CD4-positive, alpha-beta T cell (primary cell): ENCODE measurements at regions not wholly inside any gene's neighbourhood (a gene's known extent, or its start where the extent isn't known, plus 50 kb on each side); places are given as distances from the start of the nearest gene placed in this dataset.

Experiments used
- ATAC-seq: fragments of 200-7000 bp; cut with Tn5 transposase; one replicate; pipeline ENCODE4 v1.10.0; 2022; ENCODE audit warnings: mild to moderate bottlenecking; ENCODE audit not compliant: poor library complexity
- CTCF ChIA-PET: fragments of 350-600 bp; sonication (Branson Sonifier 250); formaldehyde crosslinking; loops from one replicate; lab custom pipeline; 2021; ENCODE audit warnings: antibody characterized with exemption, inconsistent platforms; lab: Charles Lee
- POLR2A ChIA-PET: fragments of 350-600 bp; sonication (Branson Sonifier 250); formaldehyde crosslinking; loops from one replicate; lab custom pipeline; 2021; ENCODE audit warnings: antibody characterized with exemption, inconsistent platforms; lab: Charles Lee
- DNase-seq, 14 experiments: peaks; one replicate each; pipeline ENCODE4 v3.0.0-alpha.2; 2013 to 2020; ENCODE audit warnings: mixed read lengths in 2 of 14
- H3K27ac ChIP-seq, 2 donors: one replicate each; pipeline versions ENCODE4 v1.5.1 to v1.7.0; 2013; ENCODE audit warnings: low read length in 2 of 2, low read depth in 1 of 2, mild to moderate bottlenecking in 1 of 2
- H3K27me3 ChIP-seq, 2 experiments: 1 replicate in 1 of 2; 2 replicates in 1 of 2; pipeline versions ENCODE4 v1.6.1 to v1.7.0; 2013; ENCODE audit warnings: low read length in 2 of 2, control low read depth in 1 of 2, mild to moderate bottlenecking in 1 of 2, moderate library complexity in 1 of 2; ENCODE audit not compliant: insufficient read depth in 2 of 2, control insufficient read depth in 1 of 2
- H3K36me3 ChIP-seq: one replicate; pipeline ENCODE4 v1.6.1; 2013; ENCODE audit warnings: low read length, control low read depth; ENCODE audit not compliant: insufficient read depth
- H3K4me1 ChIP-seq: one replicate; pipeline ENCODE4 v1.6.1; 2013; ENCODE audit warnings: low read length, control low read depth; ENCODE audit not compliant: insufficient read depth
- H3K4me3 ChIP-seq: one replicate; pipeline ENCODE4 v1.5.1; 2013; ENCODE audit warnings: mild to moderate bottlenecking, low read length, moderate library complexity
- H3K9me3 ChIP-seq, 2 experiments: 1 replicate in 1 of 2; 2 replicates in 1 of 2; pipeline versions ENCODE4 v1.6.1 to v1.7.0; 2013; ENCODE audit warnings: low read length in 2 of 2, mild to moderate bottlenecking in 2 of 2, control low read depth in 1 of 2, moderate library complexity in 1 of 2; ENCODE audit not compliant: control insufficient read depth in 1 of 2, insufficient read depth in 1 of 2
- H3K27ac Mint-ChIP-seq: one replicate; pipeline ENCODE4 v1.8.0; 2020; ENCODE audit warnings: mixed read lengths
- H3K27me3 Mint-ChIP-seq: one replicate; pipeline ENCODE4 v1.8.0; 2021; ENCODE audit warnings: mixed read lengths
- H3K36me3 Mint-ChIP-seq: one replicate; pipeline ENCODE4 v1.8.0; 2021; ENCODE audit warnings: low read depth, mixed read lengths
- H3K4me1 Mint-ChIP-seq: one replicate; pipeline ENCODE4 v1.8.0; 2021; ENCODE audit warnings: low read depth, mixed read lengths
- H3K4me3 Mint-ChIP-seq: one replicate; pipeline ENCODE4 v1.8.0; 2020; ENCODE audit warnings: mild to moderate bottlenecking, mixed read lengths
- H3K9me3 Mint-ChIP-seq: one replicate; pipeline ENCODE4 v1.8.0; 2020; ENCODE audit warnings: mixed read lengths
- intact Hi-C, 2 experiments: fragments of 100-400 bp; cut with DNase I in 1 of 2; cut with micrococcal nuclease in 1 of 2; formaldehyde crosslinking; loops; one replicate each; pipeline versions ENCODE4 v1.15.1 to v1.9.0; 2023 to 2025; cut with DNase I, micrococcal nuclease
- TF ChIP-seq, protein P1 (sequence below): fragments of 200-600 bp; IDR thresholded peaks from one replicate; pipeline ENCODE4 v1.8.0; 2022; ENCODE audit warnings: antibody characterized with exemption, mild to moderate bottlenecking

DNA sequence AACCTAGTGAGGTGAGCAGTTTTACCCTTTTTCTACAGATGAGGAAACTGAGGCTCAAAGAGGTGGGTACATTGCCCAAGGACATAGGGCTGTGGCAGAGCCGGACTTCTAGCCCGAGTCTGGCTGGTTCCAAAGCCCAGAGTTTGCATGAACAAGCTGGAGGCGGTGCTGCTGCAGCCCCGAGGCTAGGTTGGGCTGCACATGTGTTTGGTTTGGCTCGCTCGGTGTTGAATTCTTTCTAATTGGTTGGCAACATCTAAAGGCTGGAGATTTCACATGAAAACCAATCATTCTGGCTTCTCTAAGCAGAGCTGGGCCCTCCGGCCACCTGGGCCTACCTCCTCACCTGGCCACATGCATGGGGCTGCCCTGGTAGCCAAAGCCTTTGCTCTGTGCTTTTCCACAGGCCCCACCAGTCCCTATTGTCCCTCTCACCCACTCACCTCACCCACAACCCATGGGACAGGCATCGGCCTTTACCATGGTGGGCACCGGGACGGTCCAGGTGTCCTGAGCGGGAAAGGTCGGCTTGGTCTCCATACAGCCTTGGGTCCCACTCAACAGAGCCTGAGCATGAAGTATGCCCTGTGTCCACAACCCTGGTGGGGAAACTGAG is 262.3 kb downstream of the NSG2 start:
- H3K4me3 Mint-ChIP-seq: no peak overlapping the region
- Histone ChIP-seq H3K9me3 (peaks cover 0 to 17% of the 10 kb centered on the region in 2 experiments), H3K27ac (no peak overlapping the region), H3K4me1 (peaks cover 9% of the 10 kb centered on the region), H3K4me3 (no peak overlapping the region), H3K36me3 (no peaks in the 10 kb centered on the region), H3K27me3 (peaks cover 17 to 20% of the 10 kb centered on the region in 2 experiments)
- H3K27ac Mint-ChIP-seq: no peak overlapping the region
- H3K27me3 Mint-ChIP-seq: peaks cover 63% of the 10 kb centered on the region
- H3K4me1 Mint-ChIP-seq: no peaks in the 10 kb centered on the region
- no peaks in the 10 kb centered on the region for H3K9me3 Mint-ChIP-seq
- ChIA-PET CTCF (no interaction called here), POLR2A (no interaction called here)
- DNase-seq (no peak), ATAC-seq (no peak)
- TF ChIP-seq, protein P1, sequence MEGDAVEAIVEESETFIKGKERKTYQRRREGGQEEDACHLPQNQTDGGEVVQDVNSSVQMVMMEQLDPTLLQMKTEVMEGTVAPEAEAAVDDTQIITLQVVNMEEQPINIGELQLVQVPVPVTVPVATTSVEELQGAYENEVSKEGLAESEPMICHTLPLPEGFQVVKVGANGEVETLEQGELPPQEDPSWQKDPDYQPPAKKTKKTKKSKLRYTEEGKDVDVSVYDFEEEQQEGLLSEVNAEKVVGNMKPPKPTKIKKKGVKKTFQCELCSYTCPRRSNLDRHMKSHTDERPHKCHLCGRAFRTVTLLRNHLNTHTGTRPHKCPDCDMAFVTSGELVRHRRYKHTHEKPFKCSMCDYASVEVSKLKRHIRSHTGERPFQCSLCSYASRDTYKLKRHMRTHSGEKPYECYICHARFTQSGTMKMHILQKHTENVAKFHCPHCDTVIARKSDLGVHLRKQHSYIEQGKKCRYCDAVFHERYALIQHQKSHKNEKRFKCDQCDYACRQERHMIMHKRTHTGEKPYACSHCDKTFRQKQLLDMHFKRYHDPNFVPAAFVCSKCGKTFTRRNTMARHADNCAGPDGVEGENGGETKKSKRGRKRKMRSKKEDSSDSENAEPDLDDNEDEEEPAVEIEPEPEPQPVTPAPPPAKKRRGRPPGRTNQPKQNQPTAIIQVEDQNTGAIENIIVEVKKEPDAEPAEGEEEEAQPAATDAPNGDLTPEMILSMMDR: no peak
- intact Hi-C loops: no loop called here
- no peaks in the 10 kb centered on the region for H3K36me3 Mint-ChIP-seq

DNA sequence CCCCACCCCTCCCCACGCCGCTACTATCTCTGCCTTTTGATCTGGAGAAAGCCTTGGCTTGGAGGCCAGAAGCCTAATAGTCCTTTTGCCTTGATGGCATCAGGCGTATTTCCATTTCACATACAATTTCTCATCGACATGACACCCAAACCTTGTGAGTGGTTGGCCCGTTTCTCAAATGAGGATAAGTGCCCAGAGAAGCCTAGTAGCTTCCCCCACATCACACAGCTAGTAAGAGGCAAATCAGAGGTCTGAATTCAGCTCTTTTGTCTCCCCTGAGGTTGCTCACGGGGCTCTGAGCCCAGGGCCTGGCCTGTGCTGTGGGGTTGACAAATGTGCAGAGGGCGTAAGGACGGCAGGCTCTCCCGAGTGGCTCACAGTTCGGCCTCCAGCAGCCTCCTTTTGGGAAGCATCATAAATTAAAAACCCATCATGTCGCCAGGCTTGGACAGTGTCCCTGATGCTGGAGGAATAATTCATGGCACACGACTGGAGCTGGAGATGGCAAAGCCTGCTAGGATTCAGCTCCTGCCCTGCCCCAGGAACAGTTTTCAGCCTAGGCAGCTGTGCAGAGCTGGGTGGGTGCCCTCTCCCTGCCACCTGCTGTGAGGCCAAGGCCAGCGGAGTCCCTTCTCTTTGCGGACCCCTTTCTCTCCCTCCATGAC is 263.8 kb downstream of the NSG2 start:
- no peaks in the 10 kb centered on the region for H3K36me3 Mint-ChIP-seq
- no peak overlapping the region for H3K4me3 ChIP-seq
- H3K9me3 ChIP-seq: peaks cover 0 to 14% of the 10 kb centered on the region in 2 experiments
- no peak for ATAC-seq
- TF ChIP-seq, protein P1: no peak
- H3K9me3 Mint-ChIP-seq: no peaks in the 10 kb centered on the region
- no peak for DNase-seq
- H3K27ac ChIP-seq: no peak overlapping the region
- POLR2A ChIA-PET: no interaction called here
- H3K36me3 ChIP-seq: no peaks in the 10 kb centered on the region
- no peaks in the 10 kb centered on the region for H3K4me1 Mint-ChIP-seq
- no peak overlapping the region for H3K4me3 Mint-ChIP-seq
- peaks cover 21 to 24% of the 10 kb centered on the region in 2 experiments for H3K27me3 ChIP-seq
- intact Hi-C loops: no loop called here
- peaks cover 9% of the 10 kb centered on the region for H3K4me1 ChIP-seq
- CTCF ChIA-PET: no interaction called here
- H3K27me3 Mint-ChIP-seq: peaks cover 67% of the 10 kb centered on the region
- H3K27ac Mint-ChIP-seq: no peak overlapping the region

DNA sequence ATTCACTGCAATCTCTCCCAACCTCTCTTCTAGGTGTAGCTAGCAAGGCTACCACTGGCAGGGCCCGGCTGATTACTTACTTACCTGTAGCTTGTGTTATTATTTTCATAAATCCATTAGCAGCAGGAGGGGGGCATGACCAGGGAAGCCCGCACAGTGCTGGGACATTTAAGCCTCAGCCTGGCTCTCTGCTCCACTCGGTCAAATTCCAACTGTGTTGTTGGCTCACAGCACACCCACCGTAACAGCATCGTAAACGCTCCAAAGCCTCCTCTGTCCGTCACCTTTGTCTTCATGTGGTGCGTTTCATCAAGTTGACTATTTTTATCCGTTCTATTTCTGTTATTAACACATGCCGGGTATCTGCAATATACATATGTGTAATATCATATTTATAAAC is 264.7 kb downstream of the NSG2 start:
- no peak overlapping the region for H3K4me3 ChIP-seq
- no peaks in the 10 kb centered on the region for H3K36me3 Mint-ChIP-seq
- H3K36me3 ChIP-seq: no peaks in the 10 kb centered on the region
- CTCF ChIA-PET: no interaction called here
- no peaks in the 10 kb centered on the region for H3K9me3 Mint-ChIP-seq
- no peak overlapping the region for H3K27ac Mint-ChIP-seq
- POLR2A ChIA-PET: no interaction called here
- intact Hi-C loops: loop anchor here in 1 of 2 experiments (5.0 kb wide), 1 partner anchor 338 kb away; no protein-coding TSS in a partner anchor
- peaks cover 0 to 14% of the 10 kb centered on the region in 2 experiments for H3K9me3 ChIP-seq
- ATAC-seq (no peak), DNase-seq (no peak)
- H3K27ac ChIP-seq: no peak overlapping the region
- peaks cover 73% of the 10 kb centered on the region for H3K27me3 Mint-ChIP-seq
- peaks cover 24 to 27% of the 10 kb centered on the region in 2 experiments for H3K27me3 ChIP-seq
- H3K4me1 Mint-ChIP-seq: no peaks in the 10 kb centered on the region
- H3K4me1 ChIP-seq: peaks cover 9% of the 10 kb centered on the region
- H3K4me3 Mint-ChIP-seq: no peak overlapping the region
- TF ChIP-seq, protein P1: no peak
